ENCODE measurements at regions not wholly inside any gene's neighbourhood (a gene's known extent, or its start where the extent isn't known, plus 50 kb on each side); places are given as distances from the start of the nearest gene placed in this dataset.
"Not testable (repeated sequence)": the region's sequence is repeated elsewhere in the genome, so short reads cannot be mapped to it uniquely, and the experiment has no call there.

DNA sequence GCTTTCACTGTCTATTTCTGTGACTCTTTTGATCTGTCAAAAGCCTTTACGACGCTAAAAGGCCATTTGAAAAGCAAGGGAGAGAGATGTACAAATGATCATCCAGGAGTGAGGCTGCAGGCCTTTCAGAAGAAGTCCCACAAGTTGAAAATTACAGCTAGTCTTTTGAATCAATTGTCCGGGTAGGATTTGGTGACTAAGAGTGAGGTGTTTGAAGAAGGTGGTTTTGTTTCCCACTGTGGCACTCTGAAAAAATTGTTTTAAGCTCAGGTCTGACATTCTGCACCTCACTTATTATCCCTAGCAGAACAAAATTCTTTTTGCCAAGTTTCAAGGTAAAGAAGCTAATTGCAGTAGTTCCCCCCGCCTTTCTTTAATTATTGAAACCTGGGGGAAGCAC, 50.8 kb upstream of the TMEM108 start:
- DNase-seq (ENCODE audit: low read depth), result no peak

DNA sequence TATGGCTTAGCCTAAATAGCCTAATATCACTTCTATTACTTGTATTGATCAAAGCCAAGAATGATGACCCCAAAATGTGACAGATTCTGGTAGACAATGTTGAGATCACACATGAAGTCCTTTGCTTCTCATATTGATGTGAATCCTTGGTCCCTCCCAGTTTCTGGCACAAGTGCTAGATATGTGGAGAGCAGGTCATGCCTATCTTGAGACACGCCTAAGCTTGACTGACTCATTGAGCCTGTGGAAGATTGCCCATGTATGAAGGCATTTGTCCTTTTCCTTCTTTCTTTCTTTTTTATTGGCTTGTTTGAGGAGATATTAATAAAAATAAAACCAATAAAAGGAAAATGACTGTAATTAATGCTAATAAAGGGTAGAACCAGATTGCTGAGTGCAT, 54.0 kb upstream of the TMEM108 start:
- no peak for DNase-seq (ENCODE audit: low read depth)

DNA sequence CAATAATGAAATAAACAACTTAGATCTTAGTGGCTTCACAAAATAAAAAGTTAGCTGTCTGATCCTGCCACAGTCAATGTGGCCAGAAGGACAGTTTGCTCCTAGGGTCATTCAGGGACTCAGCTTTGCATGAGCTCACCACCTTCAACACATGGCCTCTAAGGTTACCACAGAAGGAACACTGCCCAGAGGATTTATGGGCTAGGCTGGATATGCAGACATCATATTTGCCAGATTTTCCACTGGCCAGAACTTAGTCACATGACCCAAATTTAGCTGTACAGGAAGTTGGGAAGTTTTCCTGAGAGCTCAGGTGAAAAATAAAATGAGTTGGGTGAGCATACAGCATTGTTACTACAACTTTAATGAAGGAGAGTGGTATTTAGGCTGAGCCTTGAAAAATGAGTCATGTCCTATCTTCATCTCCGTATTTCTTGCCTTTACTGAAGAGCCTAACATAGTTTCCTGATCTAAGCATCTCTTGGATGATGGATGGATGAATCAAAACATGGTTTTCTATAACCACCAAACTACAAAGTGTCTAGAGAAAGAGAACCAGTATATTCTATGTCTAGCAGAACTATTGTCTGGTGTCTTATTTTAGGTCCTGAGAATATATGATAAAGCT, 54.9 kb upstream of the TMEM108 start:
- no peak for DNase-seq (ENCODE audit: low read depth)

DNA sequence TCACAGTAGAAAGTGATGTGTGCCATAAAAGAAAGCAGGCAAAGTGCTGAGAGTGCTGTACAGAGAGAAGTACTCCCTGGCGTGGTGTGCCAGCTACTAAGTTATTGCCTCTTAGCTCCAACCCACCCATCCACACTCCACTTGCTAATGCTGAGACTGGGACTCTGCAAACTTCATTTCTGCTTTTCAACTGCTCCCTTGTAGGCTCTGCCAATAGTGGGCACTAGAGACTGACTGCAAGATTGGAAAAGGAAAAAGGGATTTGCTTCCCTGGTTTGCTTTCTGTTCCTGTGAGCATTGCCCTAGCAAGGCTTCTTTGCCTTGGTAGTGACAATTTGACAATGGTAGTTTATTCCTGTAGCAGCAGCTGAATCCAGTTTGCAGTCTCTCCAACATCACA, 56.5 kb upstream of the TMEM108 start:
- DNase-seq (ENCODE audit: low read depth), result no peak

DNA sequence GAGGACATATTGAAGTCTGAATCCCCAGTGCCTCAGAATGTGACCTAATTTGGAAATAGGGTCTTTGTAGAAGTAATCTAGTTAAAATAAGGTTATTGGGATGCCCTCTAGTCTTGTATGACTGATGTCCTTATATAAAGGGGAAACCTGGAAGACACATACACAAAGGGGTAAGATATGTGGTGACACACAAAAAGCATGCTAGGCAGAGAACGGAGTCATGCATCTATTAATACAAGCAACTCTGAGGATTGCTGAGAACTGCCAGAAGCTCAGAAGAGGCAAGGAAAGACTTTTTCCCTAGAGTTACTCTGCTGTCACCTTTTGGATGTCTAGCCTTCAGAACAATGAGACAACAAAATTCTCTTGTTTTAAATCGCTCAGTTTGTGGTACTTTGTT, 58.1 kb upstream of the TMEM108 start:
- no peak for DNase-seq (ENCODE audit: low read depth)

DNA sequence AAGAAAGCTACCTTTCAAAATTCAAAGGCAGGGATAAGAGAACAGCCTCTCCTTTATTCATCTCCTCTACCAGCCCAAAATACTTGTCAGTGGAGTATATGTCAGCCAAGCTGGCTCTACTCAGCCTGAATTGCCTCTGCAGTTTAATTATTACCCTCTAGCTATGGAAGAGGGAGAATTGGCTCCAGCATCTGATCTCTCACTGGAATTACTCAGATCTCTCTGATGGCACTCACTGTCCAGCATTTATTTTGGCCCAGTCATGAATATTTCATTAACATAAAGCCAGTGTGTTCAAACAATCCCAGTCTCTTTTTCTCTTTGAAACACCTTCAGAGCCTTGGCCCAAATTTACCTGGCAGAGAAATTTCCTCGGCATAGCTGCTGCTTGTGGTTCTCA, 58.6 kb upstream of the TMEM108 start:
- DNase-seq (ENCODE audit: low read depth), result no peak

DNA sequence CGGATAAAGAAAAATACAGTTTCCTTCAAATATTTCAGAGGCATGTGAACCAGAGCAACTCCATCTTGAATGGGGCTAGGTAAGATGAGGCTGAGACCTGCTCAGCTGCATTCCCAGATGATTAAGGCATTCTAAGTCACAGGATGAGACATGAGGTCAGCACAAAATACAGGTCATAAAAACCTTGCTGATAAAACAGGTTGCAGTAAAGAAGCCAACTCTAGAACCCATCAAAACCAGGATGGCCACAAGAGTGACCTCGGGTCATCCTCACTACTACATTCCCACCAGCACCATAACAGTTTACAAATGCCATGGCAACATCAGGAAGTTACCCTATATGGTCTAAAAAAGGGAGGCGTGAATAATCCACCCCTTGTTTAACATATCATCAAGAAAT, 59.2 kb upstream of the TMEM108 start:
- DNase-seq (ENCODE audit: low read depth), result not testable (repeated sequence)

DNA sequence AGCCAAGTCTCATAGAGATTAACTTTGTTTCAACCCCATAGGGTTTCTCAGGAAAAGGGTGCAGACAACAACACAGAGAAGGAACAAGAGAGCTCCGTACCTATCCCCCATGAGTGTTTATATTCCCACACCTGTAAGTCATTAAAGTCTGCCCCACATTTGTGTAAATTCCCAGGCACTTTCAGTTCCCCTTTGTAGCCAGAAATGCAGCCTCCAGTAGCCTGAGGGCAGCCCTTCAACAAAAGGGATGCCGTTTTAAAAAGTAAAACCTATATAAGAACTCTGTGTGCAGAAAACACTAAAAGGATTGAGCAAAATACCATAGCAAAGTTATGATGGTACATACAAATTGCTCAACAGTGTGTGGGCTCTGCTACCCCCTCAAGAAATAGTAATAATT, 59.7 kb upstream of the TMEM108 start:
- no peak for DNase-seq (ENCODE audit: low read depth)

DNA sequence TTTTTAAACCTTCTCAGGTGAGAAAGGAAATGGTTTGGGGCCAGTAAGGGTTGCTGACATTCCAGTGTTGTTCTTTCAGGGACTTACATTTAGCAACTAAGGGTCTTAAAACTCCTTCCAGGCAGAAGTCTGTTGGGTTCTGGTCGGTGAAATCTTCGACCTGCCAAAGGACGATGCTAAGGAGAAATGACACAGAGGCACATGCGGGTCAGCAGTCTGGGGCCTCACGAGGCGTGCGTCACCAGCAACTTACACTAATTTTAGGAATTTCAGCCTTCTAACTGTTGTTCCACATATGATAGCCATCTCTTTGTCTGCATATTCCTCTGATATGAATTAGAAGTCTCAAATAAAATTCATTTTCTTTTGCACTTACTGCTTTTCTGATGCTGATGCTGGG, 64.1 kb upstream of the TMEM108 start:
- DNase-seq (ENCODE audit: low read depth), result no peak

DNA sequence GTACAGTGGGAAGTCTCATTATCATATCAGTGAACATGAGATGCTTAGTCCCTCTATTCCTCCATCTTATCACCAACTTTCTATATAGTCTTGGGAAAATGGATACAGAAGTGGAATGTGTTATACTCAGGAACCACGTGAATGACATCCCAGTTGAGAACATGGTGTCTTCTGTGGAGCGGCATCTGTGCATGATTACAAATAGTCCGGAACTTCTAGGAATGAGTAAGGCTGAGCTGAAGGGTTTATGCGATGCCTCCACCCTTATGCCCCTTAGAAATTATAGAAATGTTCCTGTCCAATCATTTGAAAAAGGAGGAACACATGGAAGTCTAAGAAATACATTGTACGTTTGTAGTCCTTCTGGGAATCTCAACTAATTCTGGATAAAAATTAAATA, 64.8 kb upstream of the TMEM108 start:
- DNase-seq (ENCODE audit: low read depth), result no peak

DNA sequence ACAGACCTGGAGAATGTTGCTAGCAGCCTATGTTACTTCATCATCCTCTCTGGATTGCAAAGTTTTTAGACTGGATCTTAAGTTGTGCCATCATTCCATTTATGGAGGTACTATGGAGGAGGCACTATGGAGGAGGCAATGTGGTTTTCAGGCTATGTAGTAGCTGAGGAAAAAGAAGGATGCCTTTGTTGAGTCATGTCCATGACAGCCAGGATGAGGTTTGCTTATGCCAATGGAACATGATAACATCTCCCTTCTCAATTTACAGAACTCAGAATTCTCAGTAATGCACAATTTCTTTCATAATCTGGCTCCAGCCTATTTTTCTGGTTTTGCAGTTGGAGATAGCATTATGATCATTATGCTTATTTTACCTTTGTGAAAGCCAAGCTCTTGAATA, 65.9 kb upstream of the TMEM108 start:
- no peak for DNase-seq (ENCODE audit: low read depth)

DNA sequence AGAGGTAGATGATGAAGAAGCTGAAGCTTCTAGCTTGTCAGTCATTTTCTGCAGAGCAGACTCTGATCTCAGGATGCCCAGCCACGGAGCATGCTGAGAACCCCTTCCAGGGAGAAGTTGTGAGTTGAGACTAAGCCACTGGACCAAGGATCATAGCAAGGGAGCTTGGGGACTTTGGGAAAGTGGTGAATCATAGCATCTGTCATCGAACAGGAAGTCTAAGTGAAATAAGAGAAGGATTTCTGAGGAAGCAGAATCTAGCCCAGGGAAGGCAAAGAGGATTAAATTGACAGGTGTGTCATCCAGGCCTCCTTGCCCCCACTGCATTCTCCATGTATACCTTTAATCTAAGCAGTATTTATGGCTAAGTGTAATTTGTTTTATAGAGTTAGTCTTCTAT, 71.8 kb upstream of the TMEM108 start:
- no peak for DNase-seq (ENCODE audit: low read depth)

DNA sequence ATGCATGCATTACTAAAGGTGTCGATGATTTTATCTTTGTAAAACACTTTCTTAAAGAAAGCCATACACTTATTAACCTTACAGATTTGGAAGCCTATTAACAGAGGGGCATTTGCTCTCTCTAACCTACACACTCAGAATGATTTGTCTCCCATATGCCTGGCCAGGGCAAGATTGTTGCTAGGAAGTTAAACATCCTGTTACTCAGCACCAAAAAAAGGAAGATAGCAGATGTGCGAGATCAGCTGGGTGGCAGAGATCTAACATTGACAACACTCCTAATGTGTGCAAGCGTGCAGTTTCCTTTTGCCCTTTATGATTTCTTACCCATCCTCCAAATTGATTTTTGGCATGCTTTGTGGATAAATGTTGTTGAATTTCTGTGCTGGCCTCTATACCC, 73.9 kb upstream of the TMEM108 start:
- no peak for DNase-seq (ENCODE audit: low read depth)

DNA sequence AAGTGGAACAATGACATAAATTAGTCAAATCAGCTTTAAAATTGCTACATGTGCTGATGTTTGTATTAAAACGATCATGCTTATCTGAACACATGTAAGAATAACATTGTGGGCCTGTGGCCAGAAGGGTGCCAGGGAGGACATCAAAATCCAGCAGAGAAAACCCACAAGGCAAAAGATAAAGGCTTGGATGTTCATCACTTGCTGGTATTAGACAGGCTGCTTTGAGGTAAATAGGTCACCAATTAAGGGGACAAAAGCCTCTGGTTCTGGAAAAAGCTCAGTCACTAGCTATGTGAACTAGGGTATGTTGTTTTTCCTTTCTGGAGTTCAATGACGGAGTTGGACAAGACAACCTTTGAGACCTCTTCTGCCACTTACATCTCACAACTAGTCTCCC, 74.4 kb upstream of the TMEM108 start:
- DNase-seq (ENCODE audit: low read depth), result no peak

DNA sequence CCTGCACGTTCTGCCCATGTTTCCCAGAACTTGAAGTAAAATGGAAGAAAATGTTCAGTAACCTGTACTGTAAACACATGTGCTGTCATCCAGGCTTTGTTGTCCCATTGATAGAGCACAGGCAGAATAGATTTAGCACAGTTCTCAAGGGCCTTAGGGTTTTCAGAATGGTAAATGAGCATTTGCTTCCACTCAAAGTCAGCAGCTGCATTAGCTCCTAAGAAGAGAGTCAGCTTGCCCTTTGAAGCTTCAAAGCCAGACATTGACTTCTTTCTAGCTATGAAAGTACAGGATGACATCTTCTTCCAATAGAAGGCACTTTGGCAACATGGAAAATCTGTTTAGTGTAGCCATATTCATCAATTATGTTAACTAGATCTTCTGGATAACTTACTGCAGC, 76.2 kb upstream of the TMEM108 start:
- no peak for DNase-seq (ENCODE audit: low read depth)

DNA sequence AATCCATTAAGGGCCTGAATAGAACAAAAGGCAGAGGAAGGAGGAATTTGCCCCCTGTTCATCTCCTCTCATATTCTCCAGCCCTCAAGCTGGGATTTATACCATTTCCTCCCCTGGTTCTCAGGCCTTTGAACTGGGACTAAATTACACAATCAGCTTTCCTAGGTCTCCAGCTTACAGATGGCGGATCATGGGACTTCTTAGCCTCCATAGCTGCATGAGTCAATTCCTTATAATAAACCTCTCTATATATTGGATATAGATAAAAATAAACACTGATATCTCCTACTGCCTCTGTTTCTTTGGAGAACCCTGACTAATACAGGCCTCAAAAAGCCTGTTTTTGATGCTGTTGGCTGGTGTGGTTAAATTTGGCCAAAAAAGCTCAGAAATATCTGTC, 84.5 kb upstream of the TMEM108 start:
- no peak for DNase-seq (ENCODE audit: low read depth)

DNA sequence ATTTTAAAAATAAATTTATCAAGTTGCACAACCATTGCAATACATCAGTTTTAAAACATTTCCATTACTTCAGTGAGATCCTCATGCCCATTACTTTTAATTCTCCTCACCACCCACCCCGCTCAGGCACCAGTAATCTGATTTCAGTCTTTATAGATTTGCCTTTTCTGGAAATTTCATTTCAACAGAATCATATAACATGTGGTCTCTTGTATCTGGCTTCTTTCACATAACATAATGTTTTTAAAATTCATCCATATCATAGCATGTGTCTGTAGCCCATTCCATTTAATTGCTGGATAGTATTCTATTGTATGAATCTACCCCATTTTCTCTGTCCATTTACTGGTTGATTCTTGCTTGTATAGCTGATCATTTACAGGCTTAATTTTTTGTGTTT, 110.3 kb upstream of the TMEM108 start:
- no peak for DNase-seq (ENCODE audit: low read depth)

DNA sequence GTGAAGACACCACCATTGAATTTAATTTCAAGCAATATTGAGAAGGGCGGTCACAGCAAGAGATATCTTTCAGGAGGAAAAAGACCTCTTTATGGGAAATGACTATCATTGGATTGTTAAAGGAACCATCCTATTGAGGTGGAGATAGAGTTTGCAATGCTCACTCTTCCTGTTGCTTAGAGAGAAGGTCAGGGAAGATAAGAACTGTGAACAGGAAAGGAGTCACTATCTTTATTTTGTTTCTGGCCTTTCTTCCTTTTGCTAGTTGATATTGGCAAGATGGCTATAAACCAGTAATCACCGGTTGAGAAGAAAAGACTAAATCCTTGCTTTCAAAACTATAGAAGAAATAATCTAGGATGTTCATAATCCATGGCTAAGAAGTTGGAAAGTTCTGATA, 112.1 kb upstream of the TMEM108 start:
- no peak for DNase-seq (ENCODE audit: low read depth)

DNA sequence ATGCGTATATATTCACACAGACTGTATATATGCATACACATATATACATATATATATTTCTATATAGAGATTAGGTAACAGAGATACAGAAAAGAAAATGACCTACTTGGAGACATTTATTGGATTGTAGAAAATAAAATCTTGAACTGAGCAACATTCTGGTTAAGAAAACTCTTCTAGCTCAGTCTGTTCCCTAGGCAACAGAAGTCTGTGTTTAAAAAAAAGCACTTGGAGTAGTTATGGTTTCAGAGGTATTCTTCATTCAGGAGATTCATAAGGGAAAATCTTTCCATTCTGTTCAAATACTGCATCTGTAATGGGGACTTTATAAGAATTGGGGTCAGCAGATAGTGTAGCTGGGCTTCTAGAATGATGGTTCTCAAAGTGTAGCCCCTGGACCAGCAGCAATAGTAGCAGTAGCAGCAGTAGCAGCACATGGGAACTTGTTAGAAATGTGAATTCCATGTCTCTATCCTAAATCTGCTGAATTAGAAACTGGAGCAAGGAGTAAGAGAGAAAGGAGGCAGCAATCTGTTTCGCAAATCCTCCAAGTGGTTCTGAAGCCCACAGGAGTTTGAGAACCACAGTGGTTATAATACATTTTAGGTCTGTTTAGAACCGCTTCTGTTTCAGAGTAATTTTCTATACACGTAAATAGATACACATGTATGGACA, 112.8 kb upstream of the TMEM108 start:
- DNase-seq (ENCODE audit: low read depth), result no peak

DNA sequence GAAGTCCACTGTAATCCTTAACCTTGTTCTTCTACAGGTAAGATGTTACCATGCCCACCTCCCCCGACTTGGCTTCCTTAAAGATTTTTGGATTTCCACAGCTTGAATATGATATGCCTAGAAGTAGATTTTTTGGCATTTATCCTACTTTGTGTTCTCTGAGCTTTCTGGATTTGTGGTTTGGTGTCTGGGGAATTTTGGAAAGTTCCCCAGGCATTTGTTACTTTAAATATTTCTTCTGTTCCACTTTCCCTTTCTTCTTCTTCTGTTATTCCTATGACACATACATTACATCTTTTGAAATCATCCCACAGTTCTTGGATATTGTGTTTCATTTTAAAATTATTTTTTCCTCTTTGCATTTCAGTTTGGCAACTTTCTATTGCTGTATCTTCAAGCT, 122.1 kb upstream of the TMEM108 start:
- no peak for DNase-seq (ENCODE audit: low read depth)

DNA sequence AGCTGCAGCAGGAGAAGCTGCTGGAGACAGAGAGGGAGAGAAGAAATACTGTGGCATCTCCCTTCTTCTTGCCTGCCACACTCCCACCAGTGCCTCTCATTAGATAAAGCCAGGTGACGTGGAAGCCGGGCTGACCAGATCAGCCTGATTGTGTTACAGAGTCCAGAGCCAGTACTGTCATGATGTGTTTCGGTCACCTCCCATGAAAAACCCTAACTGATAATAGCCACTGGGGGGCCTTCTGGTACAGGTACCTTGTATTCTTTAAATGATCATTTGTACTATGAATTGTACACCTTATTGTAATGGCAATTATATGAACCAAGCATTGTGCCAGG, 125.8 kb upstream of the TMEM108 start:
- DNase-seq (ENCODE audit: low read depth), result no peak

DNA sequence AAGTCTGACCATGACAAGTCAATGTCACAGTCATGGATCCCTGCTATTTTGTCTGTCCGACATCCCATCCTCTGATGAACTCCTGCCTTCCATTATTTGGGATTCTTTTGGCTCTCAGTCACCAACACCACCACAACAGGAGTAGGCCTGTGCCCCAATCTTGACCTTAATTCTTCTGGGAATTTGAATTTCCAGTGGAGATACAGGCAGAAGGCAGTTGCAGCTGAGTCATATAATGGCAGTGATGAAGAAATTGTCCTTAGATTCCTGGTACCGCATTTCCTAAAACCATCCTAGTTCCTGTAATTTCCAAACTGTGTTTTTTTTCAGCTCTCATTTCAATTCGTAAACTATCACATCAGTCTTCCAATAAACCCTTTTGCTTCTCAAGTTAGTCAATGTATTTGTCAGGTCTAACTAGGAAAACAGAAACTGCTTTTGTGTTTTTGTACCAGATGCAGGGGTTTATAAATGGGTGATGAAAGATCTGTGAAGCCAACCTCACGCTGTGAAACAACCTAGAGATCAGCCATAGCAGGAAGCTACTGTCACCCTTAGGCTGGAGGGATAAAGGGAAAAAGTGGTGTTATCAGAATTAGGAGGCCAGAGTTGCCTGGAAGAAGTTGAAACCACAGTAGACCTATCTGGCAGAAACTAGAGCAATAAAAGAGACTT, 126.3 kb upstream of the TMEM108 start:
- no peak for DNase-seq (ENCODE audit: low read depth)

DNA sequence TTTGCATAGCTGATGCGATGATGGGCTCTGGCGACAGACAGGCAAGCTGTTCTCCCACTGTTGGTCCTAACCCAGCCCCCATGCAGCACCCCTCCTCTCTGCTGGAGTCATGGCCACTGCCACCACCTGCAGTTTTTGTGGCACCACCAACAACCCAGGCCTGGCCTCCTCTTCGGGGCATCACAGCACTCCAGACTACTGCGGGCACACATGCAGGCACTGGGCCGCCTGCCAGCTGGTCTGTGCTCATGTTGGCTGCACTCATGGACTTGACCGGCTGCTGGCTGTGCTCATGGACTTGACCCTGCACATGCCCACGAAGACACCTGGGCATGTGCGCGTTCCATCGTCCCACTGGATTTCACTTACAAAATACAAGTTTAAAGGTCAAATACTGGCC, 130.9 kb upstream of the TMEM108 start:
- no peak for DNase-seq (ENCODE audit: low read depth)

DNA sequence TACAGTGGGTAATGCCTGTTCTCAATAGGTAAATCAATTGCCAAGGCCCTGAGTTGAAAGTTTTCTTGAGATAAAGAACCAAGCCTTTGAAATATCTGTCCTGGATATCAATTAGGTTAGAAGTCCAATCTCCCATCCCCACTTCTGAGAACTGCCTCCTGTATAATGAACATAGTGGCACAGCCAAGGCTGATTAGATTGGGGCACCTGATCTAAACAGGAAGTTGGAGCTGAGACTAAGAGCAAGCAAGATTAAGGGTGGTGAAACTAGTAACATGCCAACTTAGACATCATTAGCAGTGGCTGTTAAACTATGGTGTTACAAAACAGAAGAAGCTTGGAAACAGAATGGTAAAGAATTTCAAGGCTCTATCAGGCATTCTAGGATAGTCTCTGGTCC, 137.7 kb upstream of the TMEM108 start:
- no peak for DNase-seq (ENCODE audit: low read depth)

Measured in CMK (cell line).